GM12875 (cell line): ENCODE measurements at regions not wholly inside any gene's neighbourhood (a gene's known extent, or its start where the extent isn't known, plus 50 kb on each side); places are given as distances from the start of the nearest gene placed in this dataset.
"Not testable (repeated sequence)": the region's sequence is repeated elsewhere in the genome, so short reads cannot be mapped to it uniquely, and the experiment has no call there.

Source experiments
- H3K4me3 ChIP-seq: one replicate; pipeline ENCODE4 v1.5.1; 2011; ENCODE audit warnings: low read depth, low read length, control low read depth
- TF ChIP-seq, protein P1 (sequence below): IDR thresholded peaks from 2 replicates; pipeline ENCODE4 v1.5.1; 2011; ENCODE audit warnings: low read depth, mild to moderate bottlenecking, control low read depth, inconsistent platforms, low read length, moderate library complexity, borderline replicate concordance; ENCODE audit not compliant: insufficient read depth

- H3K4me3 ChIP-seq: no peak overlapping the region
- TF ChIP-seq, protein P1, sequence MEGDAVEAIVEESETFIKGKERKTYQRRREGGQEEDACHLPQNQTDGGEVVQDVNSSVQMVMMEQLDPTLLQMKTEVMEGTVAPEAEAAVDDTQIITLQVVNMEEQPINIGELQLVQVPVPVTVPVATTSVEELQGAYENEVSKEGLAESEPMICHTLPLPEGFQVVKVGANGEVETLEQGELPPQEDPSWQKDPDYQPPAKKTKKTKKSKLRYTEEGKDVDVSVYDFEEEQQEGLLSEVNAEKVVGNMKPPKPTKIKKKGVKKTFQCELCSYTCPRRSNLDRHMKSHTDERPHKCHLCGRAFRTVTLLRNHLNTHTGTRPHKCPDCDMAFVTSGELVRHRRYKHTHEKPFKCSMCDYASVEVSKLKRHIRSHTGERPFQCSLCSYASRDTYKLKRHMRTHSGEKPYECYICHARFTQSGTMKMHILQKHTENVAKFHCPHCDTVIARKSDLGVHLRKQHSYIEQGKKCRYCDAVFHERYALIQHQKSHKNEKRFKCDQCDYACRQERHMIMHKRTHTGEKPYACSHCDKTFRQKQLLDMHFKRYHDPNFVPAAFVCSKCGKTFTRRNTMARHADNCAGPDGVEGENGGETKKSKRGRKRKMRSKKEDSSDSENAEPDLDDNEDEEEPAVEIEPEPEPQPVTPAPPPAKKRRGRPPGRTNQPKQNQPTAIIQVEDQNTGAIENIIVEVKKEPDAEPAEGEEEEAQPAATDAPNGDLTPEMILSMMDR: no peak
These were observed 737.9 kb upstream of the ZNF608 start for GRCh38 chr5:125484272-125484741.

DNA sequence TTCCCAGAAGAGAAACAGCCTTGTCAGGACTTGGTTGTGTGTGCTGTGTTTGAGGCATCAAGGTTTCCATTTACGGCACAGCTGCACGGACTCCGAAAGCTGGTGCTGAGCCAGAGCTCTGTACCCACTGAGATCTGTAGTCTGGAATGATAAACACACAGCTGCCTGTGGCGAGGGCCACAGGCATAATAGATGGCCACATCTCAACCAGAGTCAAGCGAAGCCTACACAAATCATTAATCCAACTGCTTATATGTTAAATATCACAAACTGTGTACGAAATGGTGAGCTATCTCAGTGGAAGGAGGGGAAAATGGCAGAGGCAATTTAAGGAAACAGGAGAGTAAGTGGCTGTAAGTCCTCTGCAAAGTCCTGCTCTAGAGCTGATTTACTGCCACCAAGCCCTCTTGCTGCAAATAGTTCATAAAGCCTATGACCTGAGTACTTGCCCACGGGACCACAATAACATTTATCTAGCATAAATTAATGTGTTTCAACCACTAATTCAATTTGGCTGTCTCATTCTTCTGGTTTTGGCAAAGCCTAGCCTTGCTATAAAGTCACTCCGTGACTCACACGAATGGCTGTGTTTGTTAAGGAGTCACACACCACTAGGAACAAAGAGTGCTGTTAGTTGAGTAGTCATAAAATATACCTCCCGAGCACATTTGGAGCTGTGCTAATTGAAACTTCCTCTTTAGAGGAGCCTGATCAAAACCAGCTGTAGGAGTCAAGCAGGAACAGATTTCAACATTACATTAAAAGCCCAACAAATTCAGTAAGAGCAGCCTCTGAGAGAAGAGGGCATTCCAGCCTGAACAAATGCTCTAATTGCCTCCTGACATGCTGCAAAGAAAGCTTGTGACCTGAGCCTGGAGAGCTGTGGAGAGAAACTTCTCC lies 738.6 kb upstream of the ZNF608 start:
- no peak overlapping the region for H3K4me3 ChIP-seq
- TF ChIP-seq, protein P1: no peak

GRCh38 chr5:125485771-125486170 lies 739.3 kb upstream of the ZNF608 start:
- TF ChIP-seq, protein P1: no peak
- no peak overlapping the region for H3K4me3 ChIP-seq

- H3K4me3 ChIP-seq: no peak overlapping the region
- TF ChIP-seq, protein P1: no peak
These were observed 740.2 kb upstream of the ZNF608 start for GRCh38 chr5:125486634-125487033.

- TF ChIP-seq, protein P1: no peak
These were observed 740.8 kb upstream of the ZNF608 start for GRCh38 chr5:125487231-125487630.

DNA sequence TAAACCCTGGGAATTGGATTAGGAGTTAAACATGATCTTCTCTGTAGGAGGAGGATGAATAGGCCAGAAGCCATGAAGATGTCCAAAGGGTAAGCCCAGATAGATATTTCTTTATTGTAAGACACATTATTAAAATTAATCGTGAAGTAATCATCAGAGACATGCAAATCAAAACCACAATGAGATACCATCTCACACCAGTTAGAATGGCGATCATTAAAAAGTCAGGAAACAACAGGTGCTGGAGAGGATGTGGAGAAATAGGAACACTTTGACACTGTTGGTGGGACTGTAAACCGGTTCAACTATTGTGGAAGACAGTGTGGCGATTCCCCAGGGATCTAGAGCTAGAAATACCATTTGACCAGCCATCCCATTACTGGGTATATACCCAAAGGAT lies 741.2 kb upstream of the ZNF608 start:
- not testable (repeated sequence) for H3K4me3 ChIP-seq

More at GRCh38 chr5:125487231-125487630, 740.8 kb upstream of the ZNF608 start:
- H3K4me3 ChIP-seq: no peak overlapping the region

GRCh38 chr5:125489146-125489545 lies 742.7 kb upstream of the ZNF608 start:
- no peak overlapping the region for H3K4me3 ChIP-seq
- TF ChIP-seq, protein P1: no peak
